Parathyroid adenoma (tissue), 2 donors: ENCODE measurements at regions not wholly inside any gene's neighbourhood (a gene's known extent, or its start where the extent isn't known, plus 50 kb on each side); places are given as distances from the start of the nearest gene placed in this dataset.

Source experiments
- H2AFZ ChIP-seq: fragments of 300-600 bp; sonication (generic); one replicate; pipeline ENCODE4 v1.7.0; 2017; ENCODE audit warnings: antibody characterized with exemption, mild to moderate bottlenecking
- H3K27ac ChIP-seq: fragments of 300-600 bp; sonication (generic); one replicate; pipeline ENCODE4 v1.7.0; 2017
- H3K27me3 ChIP-seq: fragments of 300-600 bp; sonication (generic); one replicate; pipeline ENCODE4 v1.7.0; 2017; ENCODE audit warnings: low read length; ENCODE audit not compliant: control insufficient read depth, insufficient read depth
- H3K36me3 ChIP-seq: fragments of 300-600 bp; sonication (generic); one replicate; pipeline ENCODE4 v1.7.0; 2017; ENCODE audit warnings: low read length; ENCODE audit not compliant: control insufficient read depth, insufficient read depth
- H3K4me1 ChIP-seq: fragments of 300-600 bp; sonication (generic); one replicate; pipeline ENCODE4 v1.7.0; 2017; ENCODE audit warnings: control low read depth
- H3K4me2 ChIP-seq: fragments of 300-600 bp; sonication (generic); one replicate; pipeline ENCODE4 v1.7.0; 2017; ENCODE audit warnings: low read length
- H3K4me3 ChIP-seq: fragments of 300-600 bp; sonication (generic); one replicate; pipeline ENCODE4 v1.7.0; 2017; ENCODE audit warnings: low read depth, low read length
- H3K79me2 ChIP-seq: fragments of 300-600 bp; sonication (generic); one replicate; pipeline ENCODE4 v1.7.0; 2017; ENCODE audit warnings: control low read depth
- H3K9ac ChIP-seq: fragments of 300-600 bp; sonication (generic); one replicate; pipeline ENCODE4 v1.7.0; 2017; ENCODE audit warnings: mild to moderate bottlenecking
- H3K9me3 ChIP-seq: fragments of 300-600 bp; sonication (generic); one replicate; pipeline ENCODE4 v1.7.0; 2017; ENCODE audit warnings: low read length; ENCODE audit not compliant: control insufficient read depth
- TF ChIP-seq, protein P1 (sequence below): fragments of 300-600 bp; sonication (generic); IDR thresholded peaks from one replicate; pipeline ENCODE4 v1.7.0; 2017; ENCODE audit warnings: antibody characterized with exemption, mild to moderate bottlenecking
- donor health status: primary hyperparathyroidism.

DNA sequence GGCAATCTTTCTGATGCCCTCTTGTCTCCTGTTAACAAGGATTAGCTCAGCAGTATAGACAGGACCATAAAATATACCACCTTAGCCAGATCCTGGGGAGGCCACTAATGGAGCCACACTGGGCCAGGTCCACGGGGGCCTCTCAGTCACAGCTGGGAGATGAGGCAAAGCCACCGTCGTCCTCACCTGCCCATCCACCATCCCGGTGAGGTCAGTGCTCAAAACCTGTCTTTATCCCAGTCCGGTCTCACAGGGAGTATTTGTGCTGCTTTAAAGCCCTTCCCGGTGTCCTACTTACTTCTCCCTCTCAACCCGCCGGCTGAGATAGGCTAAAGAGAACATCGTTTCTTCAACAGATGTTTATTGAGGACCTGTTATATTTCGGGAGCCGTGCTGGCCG, 104.3 kb downstream of the EDN3 start:
- Histone ChIP-seq H3K27ac (no peak overlapping the region), H3K36me3 (no peaks in the 10 kb centered on the region), H3K4me3 (no peak overlapping the region), H3K4me1 (peaks cover 5% of the 10 kb centered on the region), H3K79me2 (no peaks in the 10 kb centered on the region), H3K27me3 (peaks cover 15% of the 10 kb centered on the region), H3K9me3 (no peaks in the 10 kb centered on the region), H3K9ac (no peak overlapping the region), H3K4me2 (no peak overlapping the region), H2AFZ (no peak overlapping the region)
- TF ChIP-seq, protein P1, sequence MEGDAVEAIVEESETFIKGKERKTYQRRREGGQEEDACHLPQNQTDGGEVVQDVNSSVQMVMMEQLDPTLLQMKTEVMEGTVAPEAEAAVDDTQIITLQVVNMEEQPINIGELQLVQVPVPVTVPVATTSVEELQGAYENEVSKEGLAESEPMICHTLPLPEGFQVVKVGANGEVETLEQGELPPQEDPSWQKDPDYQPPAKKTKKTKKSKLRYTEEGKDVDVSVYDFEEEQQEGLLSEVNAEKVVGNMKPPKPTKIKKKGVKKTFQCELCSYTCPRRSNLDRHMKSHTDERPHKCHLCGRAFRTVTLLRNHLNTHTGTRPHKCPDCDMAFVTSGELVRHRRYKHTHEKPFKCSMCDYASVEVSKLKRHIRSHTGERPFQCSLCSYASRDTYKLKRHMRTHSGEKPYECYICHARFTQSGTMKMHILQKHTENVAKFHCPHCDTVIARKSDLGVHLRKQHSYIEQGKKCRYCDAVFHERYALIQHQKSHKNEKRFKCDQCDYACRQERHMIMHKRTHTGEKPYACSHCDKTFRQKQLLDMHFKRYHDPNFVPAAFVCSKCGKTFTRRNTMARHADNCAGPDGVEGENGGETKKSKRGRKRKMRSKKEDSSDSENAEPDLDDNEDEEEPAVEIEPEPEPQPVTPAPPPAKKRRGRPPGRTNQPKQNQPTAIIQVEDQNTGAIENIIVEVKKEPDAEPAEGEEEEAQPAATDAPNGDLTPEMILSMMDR: no peak

DNA sequence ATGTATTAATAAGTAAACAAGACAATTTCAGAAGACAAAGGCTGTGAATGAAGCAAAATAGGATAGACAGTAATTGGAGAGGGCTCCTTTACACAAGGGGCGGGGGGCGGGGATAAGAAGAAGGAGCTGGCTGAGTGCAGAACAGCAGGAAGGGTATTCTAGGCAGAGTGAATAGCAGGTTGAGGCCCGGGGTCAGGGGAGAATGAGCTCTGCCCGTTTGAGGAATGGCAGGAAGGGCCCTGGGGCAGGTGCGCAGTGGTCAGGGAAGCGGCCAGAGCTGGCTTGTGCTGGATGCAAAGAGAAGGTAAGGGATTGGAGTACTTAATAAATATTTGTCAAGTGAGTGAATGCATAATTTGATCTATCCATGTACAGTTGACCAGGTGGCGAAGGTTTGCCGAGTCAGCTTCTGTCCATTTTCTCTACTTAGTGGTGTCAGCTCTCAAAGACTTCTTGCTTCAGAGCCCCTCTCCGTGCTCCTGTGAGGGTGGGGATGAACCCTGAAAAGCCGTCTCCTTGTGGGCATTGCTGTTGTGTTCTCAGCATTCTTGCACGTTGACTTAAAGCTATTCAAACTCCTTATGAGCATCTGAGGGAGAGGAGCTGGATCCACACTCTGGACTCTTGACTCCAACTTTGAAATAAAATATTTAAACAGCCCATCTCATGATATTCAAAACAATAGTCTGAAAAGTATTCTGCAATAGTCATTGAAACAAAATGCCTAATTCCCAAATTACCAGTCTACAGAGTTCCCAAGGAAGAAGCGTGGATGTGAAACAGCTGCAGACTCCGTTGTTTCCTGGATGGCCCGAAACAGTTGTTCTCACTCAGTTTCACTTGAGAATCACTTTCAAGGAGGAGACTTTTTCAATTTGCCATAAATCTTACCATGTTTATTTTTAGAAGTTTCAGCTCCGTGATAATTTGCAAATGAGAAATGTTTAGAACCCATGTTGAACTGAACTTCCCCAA, 105.1 kb downstream of the EDN3 start:
- H3K79me2 ChIP-seq: no peaks in the 10 kb centered on the region
- H3K4me3 ChIP-seq: no peak overlapping the region
- no peak overlapping the region for H3K4me2 ChIP-seq
- H3K27ac ChIP-seq: no peak overlapping the region
- H3K4me1 ChIP-seq: peaks cover 5% of the 10 kb centered on the region
- H3K27me3 ChIP-seq: peaks cover 15% of the 10 kb centered on the region
- no peak overlapping the region for H3K9ac ChIP-seq
- H3K36me3 ChIP-seq: no peaks in the 10 kb centered on the region
- H3K9me3 ChIP-seq: no peaks in the 10 kb centered on the region
- H2AFZ ChIP-seq: no peak overlapping the region
- TF ChIP-seq, protein P1: no peak

DNA sequence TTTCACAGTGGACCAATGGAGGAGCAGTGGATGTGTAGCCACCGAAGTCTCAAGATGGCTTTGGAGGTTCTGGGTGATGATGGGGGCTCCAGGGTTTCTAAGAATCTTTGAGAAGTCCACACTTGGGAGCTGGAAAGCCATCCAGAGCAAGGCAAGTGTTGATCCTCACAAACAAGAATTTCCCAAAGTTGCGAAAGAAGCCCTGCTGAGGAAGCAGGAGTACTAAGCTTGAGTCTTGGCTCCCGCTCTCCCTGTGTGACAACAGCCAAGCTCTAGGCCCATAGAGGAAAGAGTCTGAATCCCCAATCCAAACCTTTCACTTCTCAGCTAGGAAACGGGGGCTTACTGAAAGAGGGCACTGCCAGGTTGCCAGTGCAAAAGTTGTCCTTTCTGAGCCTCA, 106.0 kb downstream of the EDN3 start:
- Histone ChIP-seq H3K9me3 (no peaks in the 10 kb centered on the region), H3K4me1 (peaks cover 5% of the 10 kb centered on the region), H3K27ac (no peak overlapping the region), H3K79me2 (no peaks in the 10 kb centered on the region), H3K4me3 (no peak overlapping the region), H2AFZ (no peak overlapping the region), H3K27me3 (peaks cover 15% of the 10 kb centered on the region), H3K4me2 (no peak overlapping the region), H3K36me3 (no peaks in the 10 kb centered on the region), H3K9ac (no peak overlapping the region)
- TF ChIP-seq, protein P1: no peak

DNA sequence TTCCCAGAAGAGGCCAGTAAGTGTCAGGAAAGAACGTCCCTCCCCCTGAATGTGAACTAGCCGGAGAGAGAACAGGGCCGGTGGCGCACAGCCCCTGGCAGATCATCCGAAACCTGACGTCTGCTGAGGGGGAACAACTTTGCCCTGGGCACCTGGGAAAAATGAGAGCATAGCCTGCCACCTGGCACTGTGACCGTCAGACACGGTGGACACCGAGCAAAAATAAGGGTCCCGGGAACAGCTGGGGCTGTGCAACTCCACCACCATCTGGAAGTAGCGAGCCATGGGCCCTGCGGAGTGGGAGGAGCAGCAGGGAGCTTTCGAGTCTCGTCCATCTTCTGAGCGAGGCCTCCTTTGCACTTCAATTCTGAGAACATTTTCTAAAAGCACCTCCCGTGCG, 110.8 kb downstream of the EDN3 start:
- H3K27me3 ChIP-seq: no peaks in the 10 kb centered on the region

More for the DNA sequence above, 110.8 kb downstream of the EDN3 start:
- Histone ChIP-seq H2AFZ (no peak overlapping the region), H3K4me2 (no peak overlapping the region), H3K9me3 (no peaks in the 10 kb centered on the region), H3K4me1 (no peaks in the 10 kb centered on the region), H3K27ac (no peak overlapping the region), H3K79me2 (no peaks in the 10 kb centered on the region), H3K9ac (no peak overlapping the region), H3K36me3 (no peaks in the 10 kb centered on the region), H3K4me3 (no peak overlapping the region)
- TF ChIP-seq, protein P1: no peak
